ENCODE measurements at regions not wholly inside any gene's neighbourhood (a gene's known extent, or its start where the extent isn't known, plus 50 kb on each side); places are given as distances from the start of the nearest gene placed in this dataset.

GRCh38 chr6:140644017-140644416, 1269.6 kb upstream of the CITED2 start:
- no peak for TF ChIP-seq POLR2A (IDR thresholded peaks at IDR 0.05)
- TF ChIP-seq CTCF (IDR thresholded peaks at IDR 0.05), result no peak
